IPS-NIHi7 (cell line): ENCODE measurements at regions not wholly inside any gene's neighbourhood (a gene's known extent, or its start where the extent isn't known, plus 50 kb on each side); places are given as distances from the start of the nearest gene placed in this dataset.
"Not testable (repeated sequence)": the region's sequence is repeated elsewhere in the genome, so short reads cannot be mapped to it uniquely, and the experiment has no call there.

Experiments used
- DNase-seq: peaks from one replicate; pipeline ENCODE4 v3.0.0; 2012; ENCODE audit warnings: mixed read lengths; ENCODE audit errors: extremely low spot score

DNA sequence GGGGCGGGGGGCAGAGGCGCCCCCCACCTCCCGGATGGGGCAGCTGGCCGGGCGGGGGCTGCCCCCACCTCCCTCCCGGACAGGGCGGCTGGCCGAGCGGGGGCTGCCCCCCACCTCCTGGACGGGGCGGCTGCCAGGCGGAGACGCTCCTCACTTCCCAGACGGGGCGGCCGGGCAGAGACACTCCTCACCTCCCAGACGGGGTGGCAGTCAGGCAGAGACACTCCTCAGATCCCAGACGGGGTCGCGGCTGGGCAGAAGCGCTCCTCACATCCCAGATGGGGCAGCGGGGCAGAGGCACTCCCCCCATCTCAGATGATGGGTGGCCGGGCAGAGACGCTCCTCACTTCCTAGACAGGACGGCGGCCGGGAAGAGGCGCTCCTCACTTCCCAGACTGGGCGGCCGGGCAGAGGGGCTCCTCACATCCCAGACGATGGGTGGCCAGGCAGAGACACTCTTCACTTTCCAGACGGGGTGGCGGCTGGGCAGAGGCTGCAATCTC lies 240.1 kb downstream of the NPIPA7 start:
- DNase-seq = not testable (repeated sequence)

DNA sequence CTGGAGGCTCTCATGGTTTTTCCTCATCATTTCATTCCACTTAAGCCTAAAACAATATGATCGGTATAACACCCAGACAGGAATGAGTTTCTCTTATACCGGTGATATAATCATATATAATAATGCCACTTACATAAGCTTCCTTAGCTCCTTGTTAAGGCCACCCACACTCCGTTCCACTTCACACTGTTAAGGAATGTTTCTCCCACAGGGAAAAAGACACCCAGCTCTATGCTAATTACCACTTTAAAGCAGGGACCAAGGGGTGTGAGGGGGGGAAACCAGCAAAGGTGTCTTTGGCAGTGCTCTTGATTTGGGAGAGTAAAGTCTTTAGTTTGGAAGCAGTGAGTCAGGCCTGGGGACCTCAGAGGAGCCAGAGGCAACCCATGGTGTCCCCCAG lies 245.4 kb downstream of the NPIPA7 start:
- not testable (repeated sequence) for DNase-seq

DNA sequence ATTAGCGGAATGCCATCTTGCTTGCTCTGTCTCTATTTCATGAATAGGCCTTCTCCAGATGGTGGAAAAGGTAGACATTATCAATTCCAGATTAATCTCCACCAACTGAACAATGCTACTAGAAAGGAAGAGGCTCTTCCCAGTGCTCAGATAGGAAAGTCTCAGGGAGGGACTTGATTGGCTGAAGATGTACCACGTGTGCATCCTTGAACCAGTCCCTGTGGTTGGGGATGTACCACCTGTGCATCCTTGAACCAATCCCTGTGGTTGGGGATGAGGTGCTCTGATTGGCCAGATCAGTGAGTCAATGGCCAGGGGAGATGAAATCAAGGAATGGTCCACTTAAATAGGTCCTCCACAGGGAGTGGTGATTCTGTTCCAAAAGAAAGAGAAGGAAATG lies 246.2 kb downstream of the NPIPA7 start:
- not testable (repeated sequence) for DNase-seq

DNA sequence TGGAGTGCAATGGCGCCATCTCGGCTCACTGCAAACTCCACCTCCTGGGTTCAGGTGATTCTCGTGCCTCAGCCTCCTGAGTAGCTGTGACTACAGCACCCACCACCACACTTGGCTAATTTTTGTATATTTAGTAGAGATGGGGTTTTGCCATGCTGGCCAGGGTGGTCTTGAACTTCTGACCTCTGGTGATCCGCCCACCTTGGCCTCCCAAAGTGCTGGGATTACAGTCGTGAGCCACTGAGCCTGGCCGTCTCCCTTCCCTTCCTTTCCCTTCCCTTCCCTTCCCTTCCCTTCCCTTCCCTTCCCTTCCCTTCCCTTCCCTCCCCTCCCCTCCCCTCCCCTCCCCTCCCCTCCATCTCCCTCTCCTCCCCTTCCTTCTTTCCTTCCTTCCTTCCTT lies 248.9 kb downstream of the NPIPA7 start:
- not testable (repeated sequence) for DNase-seq

DNA sequence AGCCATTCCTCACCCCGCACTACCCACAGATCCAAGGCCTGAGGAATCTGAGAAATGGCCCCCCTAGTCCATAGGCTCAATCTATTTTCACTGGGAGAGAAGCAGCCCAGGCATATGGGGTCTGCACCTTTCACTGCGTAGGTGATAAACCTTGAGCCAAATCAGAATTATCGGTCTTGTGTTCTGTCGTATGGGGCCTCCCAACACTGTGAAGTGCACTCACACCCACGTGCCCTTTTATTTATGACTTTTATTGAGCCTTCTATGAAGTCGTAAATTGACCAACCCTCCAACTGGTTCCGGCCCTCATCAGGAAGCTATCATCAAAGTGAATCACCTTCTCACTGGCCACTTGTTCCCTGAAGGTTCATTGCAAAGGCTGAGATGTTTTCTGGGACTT lies 259.3 kb downstream of the NPIPA7 start:
- not testable (repeated sequence) for DNase-seq

DNA sequence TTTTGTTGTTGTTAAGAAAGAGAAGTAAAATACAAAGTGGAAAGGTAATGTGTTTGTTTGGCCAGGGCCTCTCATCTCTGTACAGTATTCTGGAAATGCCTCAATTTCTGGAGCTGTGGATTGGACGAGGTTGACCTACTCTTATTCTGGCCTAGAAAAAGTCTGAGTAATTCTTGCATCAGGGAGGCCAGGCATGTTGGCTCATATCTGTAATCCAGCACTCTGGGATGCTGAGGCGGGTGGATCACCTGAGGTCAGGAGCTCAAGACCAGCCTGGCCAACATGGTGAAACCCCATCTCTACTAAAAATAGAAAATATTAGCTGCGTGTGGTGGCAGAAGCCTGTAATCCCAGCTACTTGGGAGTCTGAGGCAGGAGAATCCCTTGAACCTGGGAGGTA lies 259.8 kb downstream of the NPIPA7 start:
- DNase-seq = not testable (repeated sequence)

DNA sequence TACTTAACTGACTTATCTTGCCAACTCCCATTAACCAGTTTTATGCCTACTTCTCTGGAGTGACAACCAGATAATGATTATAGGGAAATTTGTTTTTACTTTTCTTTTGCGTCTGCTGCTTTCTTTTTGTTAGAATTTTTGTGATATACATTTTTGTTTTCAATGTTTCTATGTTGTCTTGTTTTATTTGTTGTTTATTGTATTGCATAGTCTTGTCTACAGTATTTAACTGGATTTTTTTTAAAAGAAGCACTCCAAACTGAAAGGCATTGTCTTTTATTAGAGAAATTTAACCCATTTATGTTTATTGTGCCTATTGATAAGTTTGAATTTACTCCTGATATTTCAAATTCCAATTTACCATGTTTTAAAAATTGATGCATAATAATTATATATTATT lies 264.9 kb downstream of the NPIPA7 start:
- not testable (repeated sequence) for DNase-seq

DNA sequence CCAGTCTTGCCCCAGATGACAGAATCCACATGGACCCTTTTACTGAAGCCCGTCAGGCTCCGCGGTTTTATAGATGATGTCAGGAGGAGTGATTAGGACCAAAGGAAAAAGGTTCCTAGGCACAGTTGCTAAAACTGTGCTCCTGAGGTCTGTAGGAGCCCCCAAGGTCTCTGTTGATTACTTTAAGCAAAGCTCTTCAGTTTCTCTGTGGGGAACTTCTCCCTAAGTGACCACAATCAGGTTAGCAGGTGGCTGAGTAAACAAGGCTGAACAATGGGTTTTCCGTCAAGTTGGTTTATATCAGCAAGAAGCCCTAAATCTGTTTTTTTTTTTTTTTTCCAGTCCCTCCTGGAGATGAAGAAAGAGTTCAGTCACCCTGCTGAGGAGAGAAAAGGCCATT lies 269.1 kb downstream of the NPIPA7 start:
- not testable (repeated sequence) for DNase-seq

DNA sequence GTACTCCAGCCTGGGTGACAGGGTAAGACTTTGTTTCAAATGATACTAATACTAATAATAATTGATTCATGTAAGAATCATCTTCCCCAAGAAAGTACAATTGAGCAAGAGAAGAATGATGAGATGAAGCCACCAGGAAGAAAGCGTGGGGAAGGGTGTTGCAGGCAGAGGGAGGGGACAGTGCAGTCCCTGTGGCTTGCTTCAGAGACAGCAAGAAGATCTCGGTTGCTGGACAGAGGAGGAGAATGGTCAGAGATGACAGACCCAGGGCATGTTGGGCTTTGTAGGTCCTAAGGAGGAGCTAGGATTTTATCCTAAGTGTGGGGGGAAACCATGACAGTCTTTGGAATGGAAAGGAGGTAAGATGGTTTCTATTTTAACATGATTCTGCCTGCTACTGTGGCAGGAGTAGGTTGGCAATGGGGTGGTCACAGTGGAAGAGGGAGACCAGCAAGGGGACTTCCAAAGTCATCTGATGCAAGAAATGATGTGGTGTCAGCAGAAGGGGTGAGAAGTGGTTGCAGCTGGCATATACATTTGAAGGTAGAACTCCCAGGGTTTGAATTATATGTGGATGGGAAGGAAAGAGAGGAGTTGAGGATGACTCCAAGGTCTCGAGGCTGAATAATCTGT lies 293.4 kb downstream of the NPIPA7 start:
- not testable (repeated sequence) for DNase-seq

DNA sequence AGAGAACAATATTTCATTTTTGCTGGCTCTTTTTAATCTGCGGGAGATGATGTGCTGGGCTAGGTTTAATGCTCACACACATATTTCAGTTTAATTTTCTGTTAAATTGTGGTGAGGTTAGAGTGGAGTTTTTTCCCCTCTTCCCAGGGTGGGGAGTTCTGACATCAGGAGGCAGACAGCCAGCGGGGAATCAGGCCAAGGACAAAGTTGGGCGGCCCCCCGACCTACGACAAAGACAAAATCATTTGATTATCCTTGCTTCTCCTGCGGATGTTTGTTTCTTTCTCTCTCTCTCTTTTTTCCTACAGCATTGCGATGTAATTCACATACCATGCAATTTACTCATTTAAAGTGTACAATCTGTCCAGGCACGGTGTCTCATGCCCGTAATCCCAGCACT lies 295.9 kb downstream of the NPIPA7 start:
- DNase-seq = not testable (repeated sequence)

DNA sequence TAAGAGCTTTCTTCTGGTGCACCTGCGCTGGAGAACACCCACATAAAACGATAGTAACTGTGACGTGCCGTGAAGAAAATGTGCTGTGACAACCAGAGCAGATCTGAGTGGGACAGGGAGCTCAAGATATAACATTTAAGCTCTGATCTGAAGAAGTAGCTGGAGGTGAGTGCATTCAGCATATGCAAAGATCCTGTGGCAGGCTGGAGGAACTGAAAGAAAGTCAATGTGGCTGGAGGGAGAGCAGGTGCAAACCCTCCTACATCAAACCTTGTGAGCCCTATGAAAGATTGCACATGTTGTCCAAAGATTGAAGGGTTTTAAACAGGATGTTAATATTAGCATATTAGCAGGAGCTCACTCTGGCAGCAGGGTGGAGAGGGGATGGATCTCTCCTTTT lies 342.9 kb downstream of the NPIPA7 start:
- not testable (repeated sequence) for DNase-seq

DNA sequence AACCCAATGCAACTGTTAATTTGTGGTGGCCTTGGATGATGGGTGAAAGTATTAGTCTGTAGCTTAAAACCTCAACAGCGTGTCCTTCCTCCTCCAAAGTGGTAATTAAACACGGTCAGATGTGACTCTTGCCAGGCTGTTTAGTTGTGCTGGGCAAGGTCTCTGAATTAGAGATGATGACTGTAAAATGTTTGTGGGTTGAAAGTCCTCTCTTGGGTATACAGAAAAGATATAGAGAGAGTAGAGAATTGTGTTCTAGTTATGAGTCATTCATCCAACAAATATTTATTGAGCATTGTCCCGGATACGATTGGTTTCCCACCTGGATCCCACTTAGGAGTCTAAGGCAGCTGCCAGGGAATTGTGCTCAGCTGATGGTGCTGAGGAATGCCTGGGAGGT lies 343.7 kb downstream of the NPIPA7 start:
- DNase-seq = not testable (repeated sequence)

DNA sequence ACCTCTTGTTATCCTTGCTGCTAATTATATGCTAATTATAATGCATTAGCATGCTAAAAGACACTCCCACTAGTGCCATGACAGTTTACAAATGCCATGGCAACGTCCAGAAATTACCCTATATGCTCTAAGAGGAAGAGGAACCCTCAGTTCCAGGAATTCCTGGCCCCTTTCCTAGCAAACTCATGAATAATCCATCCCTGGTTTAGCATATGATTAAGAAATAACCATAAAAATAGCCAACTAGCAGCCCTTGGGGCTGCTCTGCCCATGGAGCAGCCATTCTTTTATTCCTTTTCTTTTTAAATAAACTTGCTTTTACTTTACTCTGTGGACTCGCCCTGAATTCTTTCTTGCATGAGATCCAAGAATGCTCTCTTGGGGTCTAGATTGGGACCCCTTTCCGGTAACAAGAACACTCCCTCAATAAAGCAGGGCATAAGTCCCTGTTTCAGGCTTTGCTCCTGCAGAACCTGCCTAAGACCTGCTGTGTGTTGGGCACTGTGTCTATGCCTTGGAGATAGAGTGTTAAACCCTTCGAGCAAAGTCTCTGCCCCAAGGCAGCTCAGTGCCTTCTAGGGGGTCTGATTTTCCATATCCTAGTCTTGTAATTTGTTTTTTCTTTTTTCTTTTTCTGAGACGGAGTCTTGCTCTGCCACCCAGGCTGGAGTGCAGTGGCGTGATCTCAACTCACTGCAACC lies 345.0 kb downstream of the NPIPA7 start:
- DNase-seq = not testable (repeated sequence)

DNA sequence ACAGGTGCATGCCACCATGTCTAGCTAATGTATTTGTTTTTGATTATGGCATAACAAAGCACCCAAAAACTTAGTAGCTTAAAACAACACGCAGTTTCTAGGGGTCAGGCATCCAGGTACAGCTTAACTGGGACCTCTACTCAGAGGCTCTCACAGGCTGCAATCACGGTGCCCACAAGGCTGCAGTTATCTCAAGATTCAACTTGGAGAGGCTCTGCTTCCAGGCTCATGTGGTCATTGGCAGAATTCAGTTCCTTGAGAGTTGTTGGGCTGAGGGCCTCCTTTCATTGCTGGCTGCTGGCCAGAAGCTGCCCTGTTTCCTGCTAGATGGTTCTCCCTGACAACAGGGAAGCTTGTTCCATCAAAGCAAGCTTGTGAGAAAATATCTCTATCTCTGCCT lies 348.1 kb downstream of the NPIPA7 start:
- not testable (repeated sequence) for DNase-seq

DNA sequence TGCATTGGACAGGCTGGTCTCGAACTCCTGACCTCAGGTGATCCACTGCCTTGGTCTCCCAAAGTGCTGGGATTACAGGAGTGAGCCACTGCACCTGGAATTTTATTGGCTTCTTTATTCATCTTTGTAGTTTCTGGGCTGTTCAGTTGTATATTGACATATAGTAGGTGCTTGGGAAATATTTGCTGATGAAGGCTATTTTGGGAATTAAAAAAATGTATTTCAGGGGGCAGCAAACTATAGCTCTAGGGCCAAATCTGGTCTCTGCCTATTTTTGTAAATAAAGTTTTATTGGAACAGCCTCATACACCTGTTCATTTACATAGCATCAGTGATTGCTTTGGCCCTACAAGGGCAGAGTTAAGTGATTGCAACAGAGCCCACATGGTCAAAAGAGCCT lies 363.6 kb downstream of the NPIPA7 start:
- DNase-seq = not testable (repeated sequence)

DNA sequence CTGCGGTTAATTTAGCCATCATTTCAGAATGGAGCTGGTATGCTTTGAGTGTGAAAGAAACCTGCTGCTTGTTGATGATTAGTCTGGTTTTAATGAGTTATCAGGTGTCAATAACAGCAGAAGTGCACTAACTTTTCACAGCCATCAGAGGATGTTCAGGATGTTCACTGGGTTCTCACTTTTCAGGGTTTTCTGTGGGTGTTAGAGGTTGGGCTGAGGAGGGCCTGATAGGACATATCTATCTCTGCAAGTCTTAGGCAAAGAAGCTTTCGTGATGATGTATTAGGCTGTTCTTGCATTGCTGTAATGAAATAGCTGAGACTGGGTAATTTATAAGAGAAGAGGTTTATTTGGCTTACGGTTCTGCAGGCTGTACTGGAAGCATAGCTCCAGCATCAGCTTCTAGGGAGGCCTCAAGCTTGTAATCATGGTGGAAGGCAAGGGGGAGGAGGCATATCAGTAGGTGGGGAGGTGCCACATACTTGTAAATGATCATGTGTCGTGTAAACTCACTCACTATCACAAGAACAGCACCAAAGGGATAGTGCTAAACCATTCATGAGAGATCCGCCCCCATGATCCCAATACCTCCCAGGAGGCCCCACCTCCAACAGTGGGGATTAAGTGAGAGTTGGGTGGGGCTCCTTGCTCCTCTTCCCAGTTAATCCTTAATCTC lies 376.2 kb downstream of the NPIPA7 start:
- DNase-seq = not testable (repeated sequence)

DNA sequence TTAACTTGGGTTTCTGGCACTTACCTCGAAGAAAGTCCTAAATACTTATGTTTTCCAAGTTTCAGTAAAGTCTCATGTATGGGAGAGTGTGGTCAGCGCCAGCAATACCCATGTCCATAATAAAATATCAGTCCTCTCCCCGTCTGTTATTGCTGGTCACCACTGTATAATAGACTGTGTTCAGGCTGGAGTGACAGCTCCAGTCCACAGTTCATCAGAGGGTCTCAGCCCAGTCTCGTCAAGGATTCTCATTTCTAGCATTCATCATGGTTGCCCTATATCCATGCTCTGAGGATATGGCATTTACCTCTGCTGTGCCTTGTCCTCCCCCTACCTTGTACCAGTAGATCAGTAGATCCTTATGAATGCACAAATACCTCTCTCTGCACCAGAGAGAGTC lies 384.5 kb downstream of the NPIPA7 start:
- DNase-seq = no peak

DNA sequence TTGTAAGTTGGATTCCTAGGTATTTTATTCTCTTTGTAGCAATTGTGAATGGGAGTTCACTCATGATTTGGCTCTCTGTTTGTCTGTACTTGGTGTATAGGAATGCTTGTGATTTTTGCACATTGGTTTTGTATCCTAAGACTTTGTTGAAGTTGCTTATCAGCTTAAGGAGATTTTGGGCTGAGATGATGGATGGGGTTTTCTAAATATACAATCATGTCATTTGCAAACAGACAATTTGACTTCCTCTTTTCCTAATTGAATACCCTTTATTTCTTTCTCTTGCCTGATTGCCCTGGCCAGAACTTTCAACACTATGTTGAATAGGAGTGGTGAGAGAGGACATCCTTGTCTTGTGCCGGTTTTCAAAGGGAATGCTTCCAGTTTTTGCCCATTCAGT lies 391.8 kb downstream of the NPIPA7 start:
- not testable (repeated sequence) for DNase-seq

DNA sequence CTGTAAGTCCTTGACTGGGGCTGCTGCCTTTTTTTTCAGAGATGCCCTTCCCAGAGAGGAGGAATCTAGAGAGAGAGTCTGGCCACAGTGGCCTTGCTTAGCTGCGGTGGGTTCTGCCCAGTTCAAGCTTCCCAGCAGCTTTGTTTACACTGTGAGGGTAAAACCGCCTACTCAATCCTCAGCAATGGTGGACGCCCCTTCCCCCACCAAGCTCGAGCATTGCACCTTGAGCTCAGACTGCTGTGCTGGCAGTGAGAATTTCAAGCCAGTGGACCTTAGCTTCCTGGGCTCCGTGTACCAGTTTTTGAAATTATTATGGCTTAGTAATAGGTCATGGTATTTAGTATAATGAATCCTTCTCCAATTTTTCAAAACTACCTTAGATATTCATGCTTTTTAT lies 395.4 kb downstream of the NPIPA7 start:
- DNase-seq = no peak

DNA sequence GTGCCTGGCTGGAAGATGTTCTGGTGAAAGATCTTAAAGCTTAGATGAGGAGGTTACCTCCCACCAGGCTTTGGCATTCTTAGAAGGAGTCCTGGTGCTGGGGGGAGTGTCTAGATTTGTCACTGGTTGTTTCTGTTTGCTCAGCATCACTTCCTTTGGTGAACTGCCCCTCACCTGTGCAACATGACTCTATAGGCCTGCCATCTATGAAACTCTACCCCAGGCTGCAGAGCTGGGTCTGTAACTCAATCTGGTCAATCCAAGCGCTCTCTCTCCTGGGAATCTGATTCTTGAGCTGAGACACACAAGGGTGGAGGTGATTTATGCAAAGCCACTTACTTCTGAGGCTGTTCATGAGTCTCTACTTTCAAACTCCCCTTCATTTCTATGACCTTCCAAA lies 399.4 kb downstream of the NPIPA7 start:
- no peak for DNase-seq

DNA sequence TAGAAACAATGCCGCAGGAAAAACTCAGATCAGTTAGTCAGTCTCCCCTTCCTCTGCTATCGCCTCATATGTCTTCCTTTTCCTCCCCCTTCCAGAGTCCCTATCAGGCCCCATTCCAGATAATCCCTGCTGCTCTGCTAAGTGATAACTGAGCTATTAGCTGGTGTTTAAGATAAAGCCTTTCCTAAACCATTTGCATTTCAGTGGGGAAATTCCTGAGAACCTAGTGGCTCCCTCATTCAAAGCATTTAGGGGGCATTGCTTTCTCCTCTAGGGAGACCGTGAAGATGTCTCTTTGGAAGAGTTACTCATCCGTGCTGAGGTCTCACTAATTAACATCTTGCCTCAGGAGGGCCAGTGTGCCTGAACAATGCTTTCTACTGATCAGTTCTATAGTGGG lies 401.6 kb downstream of the NPIPA7 start:
- peak; percentile 43 for DNase-seq

DNA sequence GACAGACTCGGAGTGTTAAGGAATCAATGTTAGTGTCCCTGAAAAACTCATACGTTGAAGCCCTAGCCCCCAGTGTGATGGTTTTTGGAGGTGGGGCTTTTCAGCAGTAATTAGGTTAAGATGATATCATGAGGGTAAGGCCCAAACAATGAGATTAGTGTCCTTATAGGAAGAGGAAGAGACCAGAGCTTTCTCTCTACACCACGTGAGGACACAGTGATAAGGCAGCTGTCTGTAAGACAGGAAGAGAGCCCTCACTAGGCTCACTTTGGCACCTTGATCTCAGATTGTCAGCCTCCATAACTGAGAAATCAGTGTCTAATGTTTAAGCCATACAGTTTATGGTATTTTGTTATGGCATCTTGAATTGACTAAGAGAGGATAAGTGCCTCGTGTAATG lies 403.2 kb downstream of the NPIPA7 start:
- no peak for DNase-seq

DNA sequence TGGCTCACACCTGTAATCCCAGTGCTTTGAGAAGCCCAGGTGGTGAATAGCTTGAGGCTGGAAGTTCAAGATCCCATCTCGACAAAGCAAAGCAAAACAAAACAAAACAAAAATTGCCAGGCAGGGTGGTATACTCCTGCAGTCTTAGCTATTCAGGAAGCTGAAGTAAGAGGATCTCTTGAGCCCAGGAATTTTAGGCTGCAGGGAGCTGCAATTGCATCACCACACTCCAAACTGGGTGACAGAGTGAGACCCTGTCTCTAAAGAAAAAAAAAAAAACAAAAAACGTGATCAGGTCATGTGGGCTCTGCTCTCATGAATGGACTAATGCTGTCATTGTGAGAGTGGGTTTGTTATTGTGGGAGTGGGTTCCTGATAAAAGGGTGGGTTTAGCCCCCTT lies 409.1 kb downstream of the NPIPA7 start:
- DNase-seq = no peak
